ENCODE measurements at regions not wholly inside any gene's neighbourhood (a gene's known extent, or its start where the extent isn't known, plus 50 kb on each side); places are given as distances from the start of the nearest gene placed in this dataset.
A peak's percentile ranks its signal among the peaks of the same experiment; 100 is the strongest.
"Not testable (repeated sequence)": the region's sequence is repeated elsewhere in the genome, so short reads cannot be mapped to it uniquely, and the experiment has no call there.

GRCh38 chr7:29649028-29649716 is 85.5 kb downstream of the PRR15 start:
- H3K27me3 ChIP-seq, result no peaks in the 10 kb centered on the region
- H3K9me3 ChIP-seq, result no peaks in the 10 kb centered on the region
- no peak for DNase-seq
- H3K4me1 ChIP-seq, result no peaks in the 10 kb centered on the region
- H3K4me3 ChIP-seq, result no peak overlapping the region
- TF ChIP-seq POLR2A (IDR thresholded peaks at IDR 0.05) (no peak), CTCF (IDR thresholded peaks at IDR 0.05) (no peak)
- H3K36me3 ChIP-seq, result no peaks in the 10 kb centered on the region
- ATAC-seq, result peak in 1 of 4 donors; percentile 20
- intact Hi-C loops (cut with DNase I), result loop anchor here in 1 of 2 donors (10.0 kb wide), 1 partner anchor 266 kb away; no protein-coding TSS in a partner anchor
- whole genome bisulfite sequencing (ENCODE audit: insufficient coverage, low coverage, low lambda C conversion rate, missing lambda C conversion rate), result 96% methylated on average over 25 of the region's 33 CpGs
- no peak overlapping the region for H3K27ac ChIP-seq

DNA sequence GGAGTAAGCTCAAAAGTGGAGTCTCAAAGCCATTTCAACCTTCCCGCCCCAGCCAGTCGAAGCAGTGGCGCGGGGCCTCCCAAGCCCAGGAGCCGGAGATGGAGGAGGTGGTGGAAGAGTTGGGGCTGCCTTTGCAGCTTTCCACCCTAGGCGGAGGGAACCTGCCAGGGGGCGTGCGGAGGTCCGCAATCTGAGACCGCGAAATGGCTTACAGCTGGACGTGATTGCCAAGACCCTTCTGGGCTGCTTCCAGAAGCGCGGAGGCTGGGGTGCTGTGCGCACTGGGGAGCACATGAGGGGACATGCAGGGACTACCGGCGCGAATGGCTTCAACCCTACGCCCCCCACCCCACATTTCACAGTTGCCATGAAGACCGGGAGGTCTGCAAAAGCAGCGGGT is 86.2 kb downstream of the PRR15 start:
- intact Hi-C loops (cut with DNase I), result loop anchor here in 1 of 2 donors (10.0 kb wide), 1 partner anchor 265 kb away; no protein-coding TSS in a partner anchor
- DNase-seq (no peak), ATAC-seq (no peak)
- H3K4me1 ChIP-seq, result no peaks in the 10 kb centered on the region
- no peak for TF ChIP-seq CTCF (IDR thresholded peaks at IDR 0.05)
- TF ChIP-seq POLR2A (IDR thresholded peaks at IDR 0.05), result no peak
- H3K4me3 ChIP-seq, result no peak overlapping the region
- H3K9me3 ChIP-seq, result no peaks in the 10 kb centered on the region
- no peak overlapping the region for H3K27ac ChIP-seq
- H3K36me3 ChIP-seq, result no peaks in the 10 kb centered on the region
- H3K27me3 ChIP-seq, result no peaks in the 10 kb centered on the region
- 100% methylated on average over 1 of the region's 21 CpGs for WGBS (ENCODE audit: insufficient coverage, low coverage, low lambda C conversion rate, missing lambda C conversion rate)

GRCh38 chr7:29651477-29651876 is 87.8 kb downstream of the PRR15 start:
- Histone ChIP-seq H3K27me3 (no peaks in the 10 kb centered on the region), H3K9me3 (no peaks in the 10 kb centered on the region), H3K4me3 (no peak overlapping the region), H3K27ac (no peak overlapping the region), H3K36me3 (no peaks in the 10 kb centered on the region), H3K4me1 (no peaks in the 10 kb centered on the region)
- no peak for TF ChIP-seq CTCF (IDR thresholded peaks at IDR 0.05)
- TF ChIP-seq POLR2A (IDR thresholded peaks at IDR 0.05), result no peak
- DNase-seq (no peak), ATAC-seq (no peak)
- WGBS (ENCODE audit: insufficient coverage, low coverage, low lambda C conversion rate, missing lambda C conversion rate), result 93% methylated on average over 2 of the region's 2 CpGs
- intact Hi-C loops (cut with DNase I), result no loop called here

GRCh38 chr7:29652556-29652955 is 88.9 kb downstream of the PRR15 start:
- Histone ChIP-seq H3K36me3 (no peaks in the 10 kb centered on the region), H3K4me1 (no peaks in the 10 kb centered on the region), H3K27me3 (no peaks in the 10 kb centered on the region), H3K9me3 (no peaks in the 10 kb centered on the region), H3K4me3 (no peak overlapping the region), H3K27ac (no peak overlapping the region)
- intact Hi-C loops (cut with DNase I), result no loop called here
- no peak for TF ChIP-seq CTCF (IDR thresholded peaks at IDR 0.05)
- no peak for TF ChIP-seq POLR2A (IDR thresholded peaks at IDR 0.05)
- DNase-seq (no peak), ATAC-seq (no peak)
- 64% methylated on average over 2 of the region's 2 CpGs for WGBS (ENCODE audit: insufficient coverage, low coverage, low lambda C conversion rate, missing lambda C conversion rate)

DNA sequence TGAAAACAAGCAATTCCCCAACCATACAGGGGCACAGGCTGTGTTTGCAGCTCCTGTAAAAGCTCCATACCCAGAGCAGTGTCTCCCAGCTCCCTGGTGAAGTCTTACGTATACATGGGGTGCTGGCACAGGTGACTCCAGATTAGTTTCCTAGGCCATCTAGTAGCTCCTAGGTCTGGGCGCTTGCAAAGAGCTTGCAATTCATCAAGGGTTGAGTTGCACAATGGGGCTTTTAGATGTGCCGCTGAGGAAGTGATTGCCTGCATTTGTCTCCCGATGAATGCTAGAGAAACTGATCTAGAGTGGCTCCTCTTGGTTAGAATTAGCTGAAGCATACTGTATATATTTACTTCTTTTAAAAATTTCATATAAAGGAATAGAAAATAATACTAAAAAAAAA is 90.7 kb downstream of the PRR15 start:
- H3K4me1 ChIP-seq; H3K27ac ChIP-seq; intact Hi-C loops (cut with DNase I); DNase-seq; H3K36me3 ChIP-seq; H3K4me3 ChIP-seq; ATAC-seq; H3K9me3 ChIP-seq; H3K27me3 ChIP-seq: not testable (repeated sequence)
- 72% methylated on average over 4 of the region's 4 CpGs for WGBS (ENCODE audit: insufficient coverage, low coverage, low lambda C conversion rate, missing lambda C conversion rate)

All from right lobe of liver (tissue), 6 donors.